ENCODE measurements at regions not wholly inside any gene's neighbourhood (a gene's known extent, or its start where the extent isn't known, plus 50 kb on each side); places are given as distances from the start of the nearest gene placed in this dataset.

DNA sequence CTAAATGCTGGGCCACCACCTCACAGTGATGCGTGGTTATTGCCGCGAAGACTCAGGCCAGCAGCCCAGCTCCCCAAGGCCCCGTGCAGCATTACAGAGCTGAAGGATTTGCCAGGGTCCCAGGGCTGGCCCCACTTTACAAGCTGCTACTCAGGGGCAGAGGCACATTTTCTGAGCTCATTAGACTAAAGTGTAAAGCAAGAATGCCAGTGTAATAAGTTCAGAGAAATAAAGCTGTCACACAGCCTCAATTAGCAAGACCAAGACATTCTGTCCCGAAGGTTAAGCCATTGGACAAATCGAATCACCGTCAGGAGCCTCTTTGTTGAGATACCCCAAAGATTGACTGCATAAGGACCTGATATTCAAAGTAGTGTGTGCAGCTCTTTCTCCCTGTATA, 428.4 kb downstream of the EFNB2 start:
- no peak overlapping the region for H3K4me3 ChIP-seq (replicated peaks in 1 of 4; ENCODE audit: control extremely low read depth in 1 of 4, insufficient read depth in 1 of 4, low read depth in 3 of 4, low read length in 4 of 4)
- no peaks in the 10 kb centered on the region for H4K20me1 ChIP-seq (ENCODE audit: control insufficient read depth, extremely low read depth, insufficient read depth, low read length)
- H3K27me3 ChIP-seq (ENCODE audit: control insufficient read depth, insufficient read depth, low read length): no peaks in the 10 kb centered on the region
- H3K9me3 ChIP-seq (ENCODE audit: control insufficient read depth, insufficient read depth, low read depth, low read length): no peaks in the 10 kb centered on the region
- no peak overlapping the region for H3K4me2 ChIP-seq (ENCODE audit: extremely low read depth, insufficient read depth, low read length)
- H2AFZ ChIP-seq (ENCODE audit: low read length): no peak overlapping the region
- H3K27ac ChIP-seq (ENCODE audit: insufficient read depth, low read length): no peak overlapping the region
- no peaks in the 10 kb centered on the region for H3K36me3 ChIP-seq (ENCODE audit: control insufficient read depth, insufficient read depth, low read length)
- H3K9ac ChIP-seq (ENCODE audit: insufficient read depth, low read length): no peak overlapping the region
- H3K4me1 ChIP-seq (ENCODE audit: control insufficient read depth, extremely low read depth, insufficient read depth, low read length): peaks cover 11% of the 10 kb centered on the region
- DNase-seq (ENCODE audit: low read depth in 2 of 2): no peak
- H3K79me2 ChIP-seq (ENCODE audit: control insufficient read depth, insufficient read depth, low read length): no peaks in the 10 kb centered on the region
- TF ChIP-seq, protein P1, sequence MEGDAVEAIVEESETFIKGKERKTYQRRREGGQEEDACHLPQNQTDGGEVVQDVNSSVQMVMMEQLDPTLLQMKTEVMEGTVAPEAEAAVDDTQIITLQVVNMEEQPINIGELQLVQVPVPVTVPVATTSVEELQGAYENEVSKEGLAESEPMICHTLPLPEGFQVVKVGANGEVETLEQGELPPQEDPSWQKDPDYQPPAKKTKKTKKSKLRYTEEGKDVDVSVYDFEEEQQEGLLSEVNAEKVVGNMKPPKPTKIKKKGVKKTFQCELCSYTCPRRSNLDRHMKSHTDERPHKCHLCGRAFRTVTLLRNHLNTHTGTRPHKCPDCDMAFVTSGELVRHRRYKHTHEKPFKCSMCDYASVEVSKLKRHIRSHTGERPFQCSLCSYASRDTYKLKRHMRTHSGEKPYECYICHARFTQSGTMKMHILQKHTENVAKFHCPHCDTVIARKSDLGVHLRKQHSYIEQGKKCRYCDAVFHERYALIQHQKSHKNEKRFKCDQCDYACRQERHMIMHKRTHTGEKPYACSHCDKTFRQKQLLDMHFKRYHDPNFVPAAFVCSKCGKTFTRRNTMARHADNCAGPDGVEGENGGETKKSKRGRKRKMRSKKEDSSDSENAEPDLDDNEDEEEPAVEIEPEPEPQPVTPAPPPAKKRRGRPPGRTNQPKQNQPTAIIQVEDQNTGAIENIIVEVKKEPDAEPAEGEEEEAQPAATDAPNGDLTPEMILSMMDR (conservative IDR thresholded peaks at IDR 0.05 in 1 of 2, IDR thresholded peaks at IDR 0.05 in 1 of 2; ENCODE audit: low read depth in 1 of 2, low read length in 2 of 2): no peak
- no peak for TF ChIP-seq EZH2 (IDR thresholded peaks at IDR 0.05; ENCODE audit: low read length, missing control alignments)

DNA sequence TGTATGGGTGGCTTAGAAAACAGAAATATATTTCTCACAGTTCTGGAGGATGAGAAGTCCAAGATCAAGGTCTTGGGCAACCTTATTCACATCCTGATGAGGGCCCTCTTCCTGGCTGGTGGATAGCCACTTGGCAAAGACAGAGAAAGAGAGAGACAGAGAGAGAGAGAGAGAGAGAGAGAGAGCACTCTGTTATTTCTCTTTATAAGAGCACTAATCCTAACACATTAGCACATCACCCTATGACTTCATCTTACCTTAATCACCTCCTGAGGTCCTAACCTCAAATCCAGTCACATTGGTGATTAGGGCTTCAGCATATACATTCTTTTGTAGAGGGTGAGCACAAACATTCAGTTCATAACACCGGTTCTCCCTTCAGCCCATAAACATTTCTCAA, 430.3 kb downstream of the EFNB2 start:
- Histone ChIP-seq H3K4me3 (replicated peaks in 1 of 4; ENCODE audit: control extremely low read depth in 1 of 4, insufficient read depth in 1 of 4, low read depth in 3 of 4, low read length in 4 of 4) (no peak overlapping the region), H3K36me3 (ENCODE audit: control insufficient read depth, insufficient read depth, low read length) (no peaks in the 10 kb centered on the region), H3K27ac (ENCODE audit: insufficient read depth, low read length) (no peak overlapping the region), H3K9me3 (ENCODE audit: control insufficient read depth, insufficient read depth, low read depth, low read length) (no peaks in the 10 kb centered on the region), H3K4me2 (ENCODE audit: extremely low read depth, insufficient read depth, low read length) (no peak overlapping the region), H3K79me2 (ENCODE audit: control insufficient read depth, insufficient read depth, low read length) (no peaks in the 10 kb centered on the region), H2AFZ (ENCODE audit: low read length) (no peak overlapping the region), H4K20me1 (ENCODE audit: control insufficient read depth, extremely low read depth, insufficient read depth, low read length) (no peaks in the 10 kb centered on the region), H3K27me3 (ENCODE audit: control insufficient read depth, insufficient read depth, low read length) (no peaks in the 10 kb centered on the region), H3K4me1 (ENCODE audit: control insufficient read depth, extremely low read depth, insufficient read depth, low read length) (peaks cover 11% of the 10 kb centered on the region), H3K9ac (ENCODE audit: insufficient read depth, low read length) (no peak overlapping the region)
- TF ChIP-seq, protein P1 (conservative IDR thresholded peaks at IDR 0.05 in 1 of 2, IDR thresholded peaks at IDR 0.05 in 1 of 2; ENCODE audit: low read depth in 1 of 2, low read length in 2 of 2): no peak
- no peak for TF ChIP-seq EZH2 (IDR thresholded peaks at IDR 0.05; ENCODE audit: low read length, missing control alignments)
- DNase-seq (ENCODE audit: low read depth in 2 of 2): peak in 1 of 2 donors; percentile 39

DNA sequence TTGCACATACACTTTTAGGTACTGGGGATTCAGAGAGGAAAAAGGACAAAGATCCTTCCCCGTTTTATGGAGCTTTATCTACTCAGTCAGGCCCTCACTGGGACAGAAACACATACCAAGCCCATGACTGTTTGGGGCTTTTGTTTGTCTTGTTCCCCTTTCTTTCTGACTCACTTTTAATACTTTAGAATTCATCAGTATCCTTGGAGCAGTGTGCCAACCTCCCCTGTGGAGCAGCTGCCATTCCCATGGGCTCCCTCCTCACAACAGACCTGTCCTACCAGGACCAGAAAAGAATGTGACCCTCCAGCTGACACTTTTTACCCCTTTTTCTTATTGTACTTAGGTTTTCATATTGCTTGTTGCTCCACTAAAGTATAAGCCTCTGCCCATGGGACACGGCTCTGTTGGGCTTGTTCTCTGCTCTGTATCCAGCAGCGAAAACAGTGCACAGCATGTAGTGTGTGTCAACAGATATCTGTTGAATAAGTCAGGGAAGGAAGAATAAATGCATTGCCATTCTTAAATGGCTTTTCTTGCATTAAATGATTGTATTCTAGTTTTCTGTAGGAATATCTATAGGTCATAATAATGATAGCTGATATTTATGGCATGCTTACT, 431.1 kb downstream of the EFNB2 start:
- Histone ChIP-seq H3K36me3 (ENCODE audit: control insufficient read depth, insufficient read depth, low read length) (no peaks in the 10 kb centered on the region), H3K9ac (ENCODE audit: insufficient read depth, low read length) (no peak overlapping the region), H3K4me1 (ENCODE audit: control insufficient read depth, extremely low read depth, insufficient read depth, low read length) (peaks cover 11% of the 10 kb centered on the region), H4K20me1 (ENCODE audit: control insufficient read depth, extremely low read depth, insufficient read depth, low read length) (no peaks in the 10 kb centered on the region), H3K4me2 (ENCODE audit: extremely low read depth, insufficient read depth, low read length) (peak overlapping the region; percentile 47), H3K9me3 (ENCODE audit: control insufficient read depth, insufficient read depth, low read depth, low read length) (no peaks in the 10 kb centered on the region), H2AFZ (ENCODE audit: low read length) (no peak overlapping the region), H3K27me3 (ENCODE audit: control insufficient read depth, insufficient read depth, low read length) (no peaks in the 10 kb centered on the region), H3K27ac (ENCODE audit: insufficient read depth, low read length) (no peak overlapping the region), H3K79me2 (ENCODE audit: control insufficient read depth, insufficient read depth, low read length) (no peaks in the 10 kb centered on the region), H3K4me3 (replicated peaks in 1 of 4; ENCODE audit: control extremely low read depth in 1 of 4, insufficient read depth in 1 of 4, low read depth in 3 of 4, low read length in 4 of 4) (no peak overlapping the region)
- peak; percentile 83 to 96 for DNase-seq (ENCODE audit: low read depth in 2 of 2)
- TF ChIP-seq, protein P1 (conservative IDR thresholded peaks at IDR 0.05 in 1 of 2, IDR thresholded peaks at IDR 0.05 in 1 of 2; ENCODE audit: low read depth in 1 of 2, low read length in 2 of 2): no peak
- no peak for TF ChIP-seq EZH2 (IDR thresholded peaks at IDR 0.05; ENCODE audit: low read length, missing control alignments)
